ENCODE measurements at regions not wholly inside any gene's neighbourhood (a gene's known extent, or its start where the extent isn't known, plus 50 kb on each side); places are given as distances from the start of the nearest gene placed in this dataset.

DNA sequence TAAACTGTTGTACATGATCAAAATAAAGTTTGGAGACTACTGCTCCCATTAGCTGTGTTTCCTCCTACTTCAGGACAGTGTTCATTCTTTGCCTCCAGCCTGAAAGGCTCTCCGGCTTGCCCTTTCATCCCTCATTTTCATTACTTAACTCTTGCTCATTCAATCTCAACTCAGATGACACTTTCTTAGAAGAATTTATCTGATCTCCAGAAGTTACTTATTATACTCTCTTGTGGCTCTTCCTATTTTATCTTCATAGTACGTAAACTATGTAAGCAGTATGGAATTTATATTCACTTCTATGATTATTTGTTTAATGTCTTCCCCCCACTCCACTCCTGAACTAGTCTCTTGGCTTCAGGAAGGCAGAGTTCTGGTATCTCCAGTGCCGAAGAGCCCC is 1737.9 kb upstream of the C9orf72 start:
- Histone ChIP-seq H3K27me3 (ENCODE audit: control insufficient read depth, insufficient read depth, low read length) (no peaks in the 10 kb centered on the region), H2AK5ac (ENCODE audit: low read depth, low read length) (no peak overlapping the region), H3K27ac (ENCODE audit: insufficient read depth, low read length) (no peak overlapping the region), H3K4me2 (ENCODE audit: low read depth, low read length) (no peak overlapping the region), H3K79me1 (ENCODE audit: low read depth in 1 of 2, low read length in 2 of 2) (no peaks in the 10 kb centered on the region), H3K4me3 (ENCODE audit: insufficient read depth, low read depth, low read length) (no peak overlapping the region), H3K9ac (ENCODE audit: low read depth, low read length) (no peak overlapping the region), H3K14ac (replicated peaks; ENCODE audit: low read depth, low read length) (no peak overlapping the region), H3K56ac (ENCODE audit: extremely low read depth, insufficient read depth, low read length) (no peak overlapping the region), H3K4me1 (ENCODE audit: control insufficient read depth, insufficient read depth, low read length) (no peaks in the 10 kb centered on the region), H2BK20ac (ENCODE audit: low read depth, low read length) (no peak overlapping the region), H4K91ac (ENCODE audit: insufficient read depth, low read depth, low read length) (no peak overlapping the region), H3K18ac (ENCODE audit: low read depth, low read length) (no peak overlapping the region), H2BK5ac (ENCODE audit: low read depth, low read length, poor library complexity, severe bottlenecking) (no peak overlapping the region), H4K8ac (ENCODE audit: low read depth in 2 of 2, low read length in 2 of 2) (no peak overlapping the region), H3K9me1 (ENCODE audit: insufficient read depth, low read length) (no peaks in the 10 kb centered on the region), H3K9me3 (ENCODE audit: control insufficient read depth, insufficient read depth, low read length) (0 out of 2 replicates have a peak, but pooled peaks cover 2% of the 10 kb centered on the region), H3K23ac (ENCODE audit: low read depth, low read length) (no peak overlapping the region), H4K20me1 (ENCODE audit: insufficient read depth, low read length) (no peaks in the 10 kb centered on the region), H2AK9ac (replicated peaks; ENCODE audit: low read depth, low read length, poor library complexity) (no peak overlapping the region), H2BK15ac (ENCODE audit: low read depth, low read length) (no peak overlapping the region), H2AFZ (replicated peaks; ENCODE audit: low read length, poor library complexity) (no peak overlapping the region), H3K4ac (ENCODE audit: low read depth, low read length) (no peak overlapping the region), H3K36me3 (ENCODE audit: control insufficient read depth, insufficient read depth, low read length) (no peaks in the 10 kb centered on the region), H2BK120ac (ENCODE audit: low read depth, low read length) (no peak overlapping the region), H4K5ac (ENCODE audit: low read depth, low read length) (no peak overlapping the region)
- in situ Hi-C loops (cut with MboI; ENCODE audit: low sequenced_read_pairs) = no loop called here
- TF ChIP-seq, protein P1, sequence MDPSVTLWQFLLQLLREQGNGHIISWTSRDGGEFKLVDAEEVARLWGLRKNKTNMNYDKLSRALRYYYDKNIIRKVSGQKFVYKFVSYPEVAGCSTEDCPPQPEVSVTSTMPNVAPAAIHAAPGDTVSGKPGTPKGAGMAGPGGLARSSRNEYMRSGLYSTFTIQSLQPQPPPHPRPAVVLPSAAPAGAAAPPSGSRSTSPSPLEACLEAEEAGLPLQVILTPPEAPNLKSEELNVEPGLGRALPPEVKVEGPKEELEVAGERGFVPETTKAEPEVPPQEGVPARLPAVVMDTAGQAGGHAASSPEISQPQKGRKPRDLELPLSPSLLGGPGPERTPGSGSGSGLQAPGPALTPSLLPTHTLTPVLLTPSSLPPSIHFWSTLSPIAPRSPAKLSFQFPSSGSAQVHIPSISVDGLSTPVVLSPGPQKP (IDR thresholded peaks at IDR 0.05; ENCODE audit: borderline replicate concordance, low read depth, low read length) = no peak
- no peak for TF ChIP-seq RFX5 (IDR thresholded peaks at IDR 0.05; ENCODE audit: low read depth, low read length)
- TF ChIP-seq RCOR1 (IDR thresholded peaks at IDR 0.05; ENCODE audit: insufficient replicate concordance, low read length) = no peak
- no peak for TF ChIP-seq RAD21 (IDR thresholded peaks at IDR 0.05; ENCODE audit: low read length)
- TF ChIP-seq NFE2L2 (IDR thresholded peaks at IDR 0.05; ENCODE audit: low read depth, low read length) = no peak
- TF ChIP-seq POLR2A (IDR thresholded peaks at IDR 0.05; ENCODE audit: low read depth, low read length) = no peak
- no peak for TF ChIP-seq BHLHE40 (IDR thresholded peaks at IDR 0.05; ENCODE audit: low read depth, low read length)
- TF ChIP-seq MXI1 (IDR thresholded peaks at IDR 0.05; ENCODE audit: borderline replicate concordance, low read depth, low read length) = no peak
- no peak for TF ChIP-seq SMC3 (IDR thresholded peaks at IDR 0.05; ENCODE audit: low read depth, low read length)
- TF ChIP-seq MAZ (IDR thresholded peaks at IDR 0.05; ENCODE audit: borderline replicate concordance, low read depth, low read length) = no peak
- TF ChIP-seq FOS (IDR thresholded peaks at IDR 0.05; ENCODE audit: low read depth, low read length) = no peak
- no peak for TF ChIP-seq USF2 (IDR thresholded peaks at IDR 0.05; ENCODE audit: low read depth, low read length)
- no peak for TF ChIP-seq CTCF (conservative IDR thresholded peaks at IDR 0.05; ENCODE audit: low read depth, low read length)
- no peak for TF ChIP-seq CEBPB (IDR thresholded peaks at IDR 0.05; ENCODE audit: low read depth, low read length)
- TF ChIP-seq MAFK (IDR thresholded peaks at IDR 0.05; ENCODE audit: low read depth, low read length) = no peak
- TF ChIP-seq CHD1 (IDR thresholded peaks at IDR 0.05; ENCODE audit: low read depth, low read length) = no peak
- CTCF ChIA-PET = no interaction called here
- ATAC-seq (ENCODE audit: low read depth) (no peak), DNase-seq (no peak)
- dilution Hi-C loops (cut with HindIII; ENCODE audit: low sequenced_read_pairs, unreplicated experiment) = no loop called here
- no TSS peak for BruUV-seq (replicated peaks)
- POLR2A ChIA-PET (ENCODE audit: unreplicated experiment) = no interaction called here
- intact Hi-C loops (cut with micrococcal nuclease) = no loop called here
- WGBS, 2 experiments (ENCODE audit: extremely low coverage in 2 of 2, insufficient read length in 1 of 2) = no CpG with 5 or more reads among the region's 3 CpGs
